Colonic mucosa (tissue), 4 donors: ENCODE measurements at regions not wholly inside any gene's neighbourhood (a gene's known extent, or its start where the extent isn't known, plus 50 kb on each side); places are given as distances from the start of the nearest gene placed in this dataset.

Experiments used
- DNase-seq: peaks from one replicate; pipeline ENCODE4 v3.0.0-alpha.2; 2020
- H3K27ac ChIP-seq: fragments of 200-600 bp; one replicate; pipeline ENCODE4 v1.8.0; 2021
- H3K27me3 ChIP-seq: fragments of 200-600 bp; one replicate; pipeline ENCODE4 v1.8.0; 2021
- H3K36me3 ChIP-seq: fragments of 200-600 bp; one replicate; pipeline ENCODE4 v1.8.0; 2021
- H3K4me1 ChIP-seq: fragments of 200-600 bp; one replicate; pipeline ENCODE4 v1.8.0; 2021; ENCODE audit warnings: mild to moderate bottlenecking
- H3K4me3 ChIP-seq: fragments of 200-600 bp; one replicate; pipeline ENCODE4 v1.8.0; 2021
- H3K9ac ChIP-seq, 2 donors: one replicate each; pipeline ENCODE4 v1.7.0; 2013; ENCODE audit warnings: control low read depth in 2 of 2, low read depth in 2 of 2, low read length in 2 of 2
- H3K9me3 ChIP-seq: fragments of 200-600 bp; one replicate; pipeline ENCODE4 v1.8.0; 2021
- CTCF ChIP-seq: fragments of 200-600 bp; IDR thresholded peaks from one replicate; pipeline ENCODE4 v1.8.0; 2022; ENCODE audit warnings: antibody characterized with exemption, mild to moderate bottlenecking
- intact Hi-C: fragments of 100-400 bp; cut with DNase I; formaldehyde crosslinking; loops from one replicate; pipeline ENCODE4 v1.14.1; 2022
- donor health status: healthy.
- donor health status: DM: no; HTN: no; CAD: no.
- donor health status: DM: no; HTN: no; CAD: no.

GRCh38 chr1:181257117-181257516 is 168.6 kb downstream of the IER5 start:
- H3K36me3 ChIP-seq: no peaks in the 10 kb centered on the region

GRCh38 chr1:181259026-181259745 is 170.7 kb downstream of the IER5 start:
- Histone ChIP-seq H3K4me1 (no peaks in the 10 kb centered on the region), H3K9ac (no peak overlapping the region), H3K4me3 (no peak overlapping the region), H3K9me3 (no peaks in the 10 kb centered on the region), H3K27me3 (no peaks in the 10 kb centered on the region), H3K27ac (no peak overlapping the region), H3K36me3 (no peaks in the 10 kb centered on the region)
- DNase-seq: no peak
- TF ChIP-seq CTCF: no peak
- intact Hi-C loops: no loop called here

More at GRCh38 chr1:181257117-181257516, 168.6 kb downstream of the IER5 start:
- Histone ChIP-seq H3K9me3 (no peaks in the 10 kb centered on the region), H3K4me1 (no peaks in the 10 kb centered on the region), H3K27ac (no peak overlapping the region), H3K9ac (no peak overlapping the region), H3K4me3 (no peak overlapping the region), H3K27me3 (no peaks in the 10 kb centered on the region)
- TF ChIP-seq CTCF: no peak
- no peak for DNase-seq
- intact Hi-C loops: no loop called here

- no peak overlapping the region for H3K4me3 ChIP-seq
- no peak overlapping the region for H3K9ac ChIP-seq
- H3K36me3 ChIP-seq: no peaks in the 10 kb centered on the region
- DNase-seq: no peak
- no peak for TF ChIP-seq CTCF
- no peaks in the 10 kb centered on the region for H3K4me1 ChIP-seq
- no peaks in the 10 kb centered on the region for H3K27me3 ChIP-seq
- intact Hi-C loops: no loop called here
- no peaks in the 10 kb centered on the region for H3K9me3 ChIP-seq
- no peak overlapping the region for H3K27ac ChIP-seq
Observed at GRCh38 chr1:181260271-181260670, 171.8 kb downstream of the IER5 start.

GRCh38 chr1:181260994-181261393 is 172.5 kb downstream of the IER5 start:
- intact Hi-C loops: no loop called here
- no peaks in the 10 kb centered on the region for H3K4me1 ChIP-seq
- no peak overlapping the region for H3K9ac ChIP-seq
- H3K27me3 ChIP-seq: no peaks in the 10 kb centered on the region
- no peak overlapping the region for H3K27ac ChIP-seq
- no peaks in the 10 kb centered on the region for H3K36me3 ChIP-seq
- H3K4me3 ChIP-seq: no peak overlapping the region
- H3K9me3 ChIP-seq: no peaks in the 10 kb centered on the region
- no peak for TF ChIP-seq CTCF
- DNase-seq: no peak

- intact Hi-C loops: no loop called here
- DNase-seq: no peak
- no peak for TF ChIP-seq CTCF
Observed at GRCh38 chr1:181262069-181262468, 173.6 kb downstream of the IER5 start.

More at GRCh38 chr1:181262069-181262468, 173.6 kb downstream of the IER5 start:
- Histone ChIP-seq H3K9me3 (no peaks in the 10 kb centered on the region), H3K36me3 (no peaks in the 10 kb centered on the region), H3K27ac (no peak overlapping the region), H3K4me1 (no peaks in the 10 kb centered on the region), H3K4me3 (no peak overlapping the region), H3K9ac (no peak overlapping the region), H3K27me3 (no peaks in the 10 kb centered on the region)
